ENCODE measurements at regions not wholly inside any gene's neighbourhood (a gene's known extent, or its start where the extent isn't known, plus 50 kb on each side); places are given as distances from the start of the nearest gene placed in this dataset.

DNA sequence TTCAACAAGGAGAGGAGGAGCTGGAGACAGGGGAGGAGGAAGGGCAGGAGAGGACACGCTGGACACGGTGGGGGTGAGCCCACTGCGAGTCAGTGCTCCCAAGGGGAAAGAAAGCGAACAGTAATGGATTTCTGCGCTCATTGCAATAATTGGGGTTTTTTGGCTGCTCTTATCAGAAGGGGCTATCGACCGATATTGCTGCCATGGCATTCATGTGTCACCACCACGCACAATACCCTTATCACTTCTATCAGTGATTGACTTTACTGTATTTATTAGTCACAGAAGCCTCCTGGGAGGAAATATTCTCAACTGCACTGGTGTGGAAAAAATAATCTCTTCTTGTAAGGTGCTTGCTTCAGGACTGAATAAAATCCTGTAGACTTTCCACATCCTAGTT is 55.8 kb downstream of the CEP43 start:
- TF ChIP-seq POLR2AphosphoS5 (IDR thresholded peaks at IDR 0.05; ENCODE audit: low read depth), result no peak
- TF ChIP-seq, protein P1, sequence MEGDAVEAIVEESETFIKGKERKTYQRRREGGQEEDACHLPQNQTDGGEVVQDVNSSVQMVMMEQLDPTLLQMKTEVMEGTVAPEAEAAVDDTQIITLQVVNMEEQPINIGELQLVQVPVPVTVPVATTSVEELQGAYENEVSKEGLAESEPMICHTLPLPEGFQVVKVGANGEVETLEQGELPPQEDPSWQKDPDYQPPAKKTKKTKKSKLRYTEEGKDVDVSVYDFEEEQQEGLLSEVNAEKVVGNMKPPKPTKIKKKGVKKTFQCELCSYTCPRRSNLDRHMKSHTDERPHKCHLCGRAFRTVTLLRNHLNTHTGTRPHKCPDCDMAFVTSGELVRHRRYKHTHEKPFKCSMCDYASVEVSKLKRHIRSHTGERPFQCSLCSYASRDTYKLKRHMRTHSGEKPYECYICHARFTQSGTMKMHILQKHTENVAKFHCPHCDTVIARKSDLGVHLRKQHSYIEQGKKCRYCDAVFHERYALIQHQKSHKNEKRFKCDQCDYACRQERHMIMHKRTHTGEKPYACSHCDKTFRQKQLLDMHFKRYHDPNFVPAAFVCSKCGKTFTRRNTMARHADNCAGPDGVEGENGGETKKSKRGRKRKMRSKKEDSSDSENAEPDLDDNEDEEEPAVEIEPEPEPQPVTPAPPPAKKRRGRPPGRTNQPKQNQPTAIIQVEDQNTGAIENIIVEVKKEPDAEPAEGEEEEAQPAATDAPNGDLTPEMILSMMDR (IDR thresholded peaks at IDR 0.05; ENCODE audit: insufficient read depth, low read length), result no peak
